GM13977 (cell line): ENCODE measurements at regions not wholly inside any gene's neighbourhood (a gene's known extent, or its start where the extent isn't known, plus 50 kb on each side); places are given as distances from the start of the nearest gene placed in this dataset.

Source experiments
- DNase-seq: peaks from one replicate; pipeline ENCODE4 v3.0.0; 2012; ENCODE audit warnings: low spot score
- in situ Hi-C: fragments of 300-500 bp; cut with MboI; formaldehyde crosslinking; loops from one replicate; pipeline ENCODE4 v1.12.0; 2022; ENCODE audit warnings: low sequenced_read_pairs, low pct_unique_long_range_greater_than_20kb, mixed read lengths, inconsistent platforms; ENCODE audit not compliant: unreplicated experiment
- TF ChIP-seq, protein P1 (sequence below): IDR thresholded peaks from 2 replicates; pipeline ENCODE4 v1.5.1; 2012; ENCODE audit warnings: mild to moderate bottlenecking, control low read depth; ENCODE audit not compliant: insufficient read depth; ENCODE audit errors: extremely low read depth, missing control alignments

- in situ Hi-C loops, result no loop called here
- DNase-seq, result no peak
These were observed 675.8 kb downstream of the CETN3 start for GRCh38 chr5:89733772-89734171.

GRCh38 chr5:89729623-89730301 lies 679.8 kb downstream of the CETN3 start:
- no peak for DNase-seq
- TF ChIP-seq, protein P1, sequence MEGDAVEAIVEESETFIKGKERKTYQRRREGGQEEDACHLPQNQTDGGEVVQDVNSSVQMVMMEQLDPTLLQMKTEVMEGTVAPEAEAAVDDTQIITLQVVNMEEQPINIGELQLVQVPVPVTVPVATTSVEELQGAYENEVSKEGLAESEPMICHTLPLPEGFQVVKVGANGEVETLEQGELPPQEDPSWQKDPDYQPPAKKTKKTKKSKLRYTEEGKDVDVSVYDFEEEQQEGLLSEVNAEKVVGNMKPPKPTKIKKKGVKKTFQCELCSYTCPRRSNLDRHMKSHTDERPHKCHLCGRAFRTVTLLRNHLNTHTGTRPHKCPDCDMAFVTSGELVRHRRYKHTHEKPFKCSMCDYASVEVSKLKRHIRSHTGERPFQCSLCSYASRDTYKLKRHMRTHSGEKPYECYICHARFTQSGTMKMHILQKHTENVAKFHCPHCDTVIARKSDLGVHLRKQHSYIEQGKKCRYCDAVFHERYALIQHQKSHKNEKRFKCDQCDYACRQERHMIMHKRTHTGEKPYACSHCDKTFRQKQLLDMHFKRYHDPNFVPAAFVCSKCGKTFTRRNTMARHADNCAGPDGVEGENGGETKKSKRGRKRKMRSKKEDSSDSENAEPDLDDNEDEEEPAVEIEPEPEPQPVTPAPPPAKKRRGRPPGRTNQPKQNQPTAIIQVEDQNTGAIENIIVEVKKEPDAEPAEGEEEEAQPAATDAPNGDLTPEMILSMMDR, result peak; percentile 42
- in situ Hi-C loops, result no loop called here

More at GRCh38 chr5:89733772-89734171, 675.8 kb downstream of the CETN3 start:
- TF ChIP-seq, protein P1, result no peak

- TF ChIP-seq, protein P1, result no peak
- DNase-seq, result no peak
- in situ Hi-C loops, result no loop called here
These were observed 680.8 kb downstream of the CETN3 start for GRCh38 chr5:89728750-89729149.

DNA sequence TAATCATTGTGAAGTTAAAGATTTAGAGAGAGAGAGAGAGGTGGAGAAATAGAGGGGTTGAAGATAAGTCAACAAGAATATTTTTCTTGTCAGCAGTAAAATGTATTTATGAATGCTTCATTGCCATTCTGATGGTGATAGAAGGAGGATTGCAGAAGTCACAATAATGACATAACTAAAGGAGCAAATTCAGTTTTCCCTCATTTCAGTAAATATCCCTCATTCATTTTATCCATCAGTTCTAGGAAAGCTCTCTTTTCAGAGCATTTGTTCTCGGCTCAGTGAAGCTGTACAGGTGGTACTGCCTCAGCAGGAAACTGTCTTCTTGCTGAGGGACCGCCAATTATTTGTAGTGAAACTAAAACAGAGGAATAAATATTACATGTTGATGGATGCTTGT lies 681.4 kb downstream of the CETN3 start:
- TF ChIP-seq, protein P1, result no peak
- DNase-seq, result no peak
- in situ Hi-C loops, result no loop called here

DNA sequence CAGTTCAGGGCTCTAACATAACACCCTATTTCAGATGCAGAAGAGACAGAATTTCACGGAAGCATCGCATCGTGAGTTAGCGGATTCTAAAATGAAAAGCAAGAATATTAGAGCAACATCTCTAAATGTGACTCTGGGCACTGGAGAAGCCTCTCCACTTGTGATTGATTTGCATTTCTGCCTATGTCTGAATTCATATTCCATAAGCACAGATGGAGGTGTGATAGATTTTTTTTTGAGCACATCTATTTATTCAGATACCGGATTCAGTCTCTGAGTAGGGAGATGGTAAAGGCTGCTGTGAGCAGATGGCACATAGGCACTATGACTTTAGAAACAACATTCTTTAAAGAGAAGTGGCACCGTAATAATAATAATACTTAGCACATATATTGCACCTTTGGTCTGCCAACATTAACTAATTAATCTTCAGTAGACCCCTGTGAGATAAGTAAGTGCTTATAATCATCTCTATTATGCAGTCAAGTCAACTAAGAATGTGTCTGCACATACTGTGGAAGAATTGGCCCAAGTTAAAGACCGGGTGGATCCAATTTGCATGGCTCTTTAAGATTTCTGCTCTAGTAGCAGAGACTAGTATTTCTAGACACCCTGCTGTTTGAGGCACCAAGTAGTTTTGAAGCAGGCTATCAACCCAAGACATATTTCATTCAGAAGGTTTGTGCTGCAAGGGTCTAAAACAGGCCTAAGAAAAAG lies 685.0 kb downstream of the CETN3 start:
- DNase-seq, result no peak
- in situ Hi-C loops, result no loop called here
- TF ChIP-seq, protein P1, result no peak

GRCh38 chr5:89723907-89724306 lies 685.6 kb downstream of the CETN3 start:
- TF ChIP-seq, protein P1, result no peak
- DNase-seq, result no peak
- in situ Hi-C loops, result no loop called here
